ENCODE measurements at regions not wholly inside any gene's neighbourhood (a gene's known extent, or its start where the extent isn't known, plus 50 kb on each side); places are given as distances from the start of the nearest gene placed in this dataset.

GRCh38 chr16:59997706-59998105 lies 1263.6 kb upstream of the GOT2 start:
- no TSS peak for BruUV-seq (replicated peaks)
- intact Hi-C loops (cut with micrococcal nuclease; ENCODE audit: unreplicated experiment), result no loop called here
- ChIA-PET POLR2A (no interaction called here), CTCF (ENCODE audit: low intra/inter-chr PET ratio, low total read pairs) (no interaction called here)
- Histone ChIP-seq H3K4me3 (replicated peaks in 1 of 3; ENCODE audit: insufficient read depth in 1 of 3, low read depth in 2 of 3, low read length in 3 of 3) (no peak overlapping the region), H3K36me3 (replicated peaks in 1 of 2; ENCODE audit: control insufficient read depth in 1 of 2, insufficient read depth in 2 of 2, low read length in 2 of 2) (no peaks in the 10 kb centered on the region), H3K79me2 (ENCODE audit: insufficient read depth, low read length) (no peaks in the 10 kb centered on the region), H3K9me3 (ENCODE audit: low read length) (peaks cover 90% of the 10 kb centered on the region), H3K4me2 (ENCODE audit: low read depth, low read length) (no peak overlapping the region), H4K20me1 (ENCODE audit: insufficient read depth, low read length) (no peaks in the 10 kb centered on the region), H3K9ac (ENCODE audit: insufficient read depth, low read depth, low read length) (no peak overlapping the region), H3K27me3 (ENCODE audit: control insufficient read depth in 1 of 2, insufficient read depth in 2 of 2, low read length in 2 of 2) (no peaks in the 10 kb centered on the region), H3K27ac (ENCODE audit: extremely low read length, insufficient read depth, low read length) (no peak overlapping the region), H3K4me1 (ENCODE audit: insufficient read depth, low read length) (no peaks in the 10 kb centered on the region), H2AFZ (ENCODE audit: low read length) (no peak overlapping the region)
- TF ChIP-seq NFRKB (IDR thresholded peaks at IDR 0.05) (no peak), ZMAT3 (CRISPR knock-in tag; conservative IDR thresholded peaks at IDR 0.05) (no peak), MAFK (conservative IDR thresholded peaks at IDR 0.05 in 1 of 2, IDR thresholded peaks at IDR 0.05 in 1 of 2; ENCODE audit: low read length in 2 of 2) (peak; percentile 61 to 84), SRSF4 (IDR thresholded peaks at IDR 0.05; ENCODE audit: low read depth, low read length, poor library complexity, severe bottlenecking) (no peak), ZFX (CRISPR knock-in tag; IDR thresholded peaks at IDR 0.05; ENCODE audit: low read depth) (no peak), KLF6 (CRISPR knock-in tag; IDR thresholded peaks at IDR 0.05) (no peak), ZNF501 (CRISPR knock-in tag; IDR thresholded peaks at IDR 0.05) (no peak), MAFF (IDR thresholded peaks at IDR 0.05; ENCODE audit: low read depth, low read length) (peak; percentile 80), ZFP37 (CRISPR knock-in tag; IDR thresholded peaks at IDR 0.05; ENCODE audit: borderline replicate concordance) (no peak), ZMAT5 (CRISPR knock-in tag; IDR thresholded peaks at IDR 0.05; ENCODE audit: borderline replicate concordance, low read depth) (no peak), TARDBP (CRISPR knock-in tag; IDR thresholded peaks at IDR 0.05) (no peak)
- TF ChIP-seq, protein P1, sequence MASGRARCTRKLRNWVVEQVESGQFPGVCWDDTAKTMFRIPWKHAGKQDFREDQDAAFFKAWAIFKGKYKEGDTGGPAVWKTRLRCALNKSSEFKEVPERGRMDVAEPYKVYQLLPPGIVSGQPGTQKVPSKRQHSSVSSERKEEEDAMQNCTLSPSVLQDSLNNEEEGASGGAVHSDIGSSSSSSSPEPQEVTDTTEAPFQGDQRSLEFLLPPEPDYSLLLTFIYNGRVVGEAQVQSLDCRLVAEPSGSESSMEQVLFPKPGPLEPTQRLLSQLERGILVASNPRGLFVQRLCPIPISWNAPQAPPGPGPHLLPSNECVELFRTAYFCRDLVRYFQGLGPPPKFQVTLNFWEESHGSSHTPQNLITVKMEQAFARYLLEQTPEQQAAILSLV (CRISPR knock-in tag; IDR thresholded peaks at IDR 0.05; ENCODE audit: borderline replicate concordance), result no peak
- FAIRE-seq (no peak), DNase-seq (ENCODE audit: low spot score) (no peak), ATAC-seq (no peak)
- in situ Hi-C loops (cut with HindIII; ENCODE audit: extremely low pct_ligation_motif_present, low pct_unique_long_range_greater_than_20kb), result no loop called here
- WGBS (ENCODE audit: low lambda C conversion rate), result 49% methylated on average over 4 of the region's 4 CpGs

Data from HepG2 (cell line).